Panc1 (cell line): ENCODE measurements at regions not wholly inside any gene's neighbourhood (a gene's known extent, or its start where the extent isn't known, plus 50 kb on each side); places are given as distances from the start of the nearest gene placed in this dataset.

Experiments
- ATAC-seq: fragments of 200-7000 bp; cut with Tn5 transposase; 2 replicates; pipeline ENCODE4 v1.9.1; 2020; ENCODE audit warnings: mild to moderate bottlenecking, moderate library complexity
- BruUV-seq: library from RNA; stranded (reverse); fragments of 400-500 nt; replicated peaks from 2 replicates; lab custom pipeline; 2021; lab: Mats Ljungman, UMichigan
- CTCF ChIA-PET: fragments of 300-600 bp; sonication (Branson Sonifier 250); formaldehyde crosslinking; loops from one replicate; lab custom pipeline; 2022; ENCODE audit warnings: antibody characterized with exemption; lab: Charles Lee
- POLR2A ChIA-PET: fragments of 300-600 bp; sonication (Branson Sonifier 250); formaldehyde crosslinking; loops from one replicate; lab custom pipeline; 2022; ENCODE audit warnings: antibody characterized with exemption; lab: Charles Lee
- DNase-seq: peaks from one replicate; pipeline ENCODE4 v3.0.0-alpha.2; 2010; ENCODE audit warnings: low read depth, low spot score
- H3K27ac ChIP-seq: 2 replicates; pipeline ENCODE4 v1.5.1; 2011; ENCODE audit warnings: mild to moderate bottlenecking, low read length, inconsistent platforms
- H3K27me3 ChIP-seq: fragments of 200-500 bp; sonication (Bioruptor generic); 2 replicates; pipeline ENCODE4 v1.6.0; 2014; ENCODE audit warnings: low read length, inconsistent platforms; ENCODE audit not compliant: control insufficient read depth, insufficient read depth
- H3K36me3 ChIP-seq: fragments of 200-500 bp; sonication (Bioruptor generic); 2 replicates; pipeline ENCODE4 v1.5.1; 2014; ENCODE audit warnings: inconsistent platforms, mild to moderate bottlenecking, low read length, moderate library complexity; ENCODE audit not compliant: control insufficient read depth, insufficient read depth
- H3K4me1 ChIP-seq: 2 replicates; pipeline ENCODE4 v1.5.1; 2011; ENCODE audit warnings: inconsistent platforms, mild to moderate bottlenecking, low read length, moderate library complexity; ENCODE audit not compliant: control insufficient read depth, insufficient read depth
- H3K4me3 ChIP-seq, 2 experiments: 2 replicates each; pipeline ENCODE4 v1.5.1; 2011 to 2012; ENCODE audit warnings: low read depth in 2 of 2, low read length in 2 of 2, mild to moderate bottlenecking in 2 of 2, inconsistent platforms in 1 of 2, moderate library complexity in 1 of 2
- H3K9me3 ChIP-seq: fragments of 200-500 bp; sonication (Bioruptor generic); 2 replicates; pipeline ENCODE4 v1.5.1; 2014; ENCODE audit warnings: low read depth, mild to moderate bottlenecking, inconsistent platforms, low read length, moderate library complexity; ENCODE audit not compliant: control insufficient read depth, insufficient read depth
- CTCF ChIP-seq: fragments of 450-650 bp; IDR thresholded peaks from 2 replicates; pipeline ENCODE4 v1.5.1; 2017; ENCODE audit warnings: mild to moderate bottlenecking
- POLR2AphosphoS5 ChIP-seq: IDR thresholded peaks from 2 replicates; pipeline ENCODE4 v1.6.1; 2012; ENCODE audit warnings: mild to moderate bottlenecking, low read depth, low read length, moderate library complexity
- REST ChIP-seq, 2 experiments: IDR thresholded peaks; 2 replicates each; pipeline ENCODE4 v1.6.1; 2011 to 2012; ENCODE audit warnings: low read depth in 2 of 2, control low read depth in 1 of 2, low read length in 1 of 2, mild to moderate bottlenecking in 1 of 2, moderate library complexity in 1 of 2; ENCODE audit not compliant: insufficient read depth in 1 of 2
- SIN3A ChIP-seq: IDR thresholded peaks from 2 replicates; pipeline ENCODE4 v1.6.1; 2012; ENCODE audit warnings: low read depth, mild to moderate bottlenecking, low read length, moderate library complexity, borderline replicate concordance; ENCODE audit not compliant: insufficient read depth
- TCF7L2 ChIP-seq: IDR thresholded peaks from 2 replicates; pipeline ENCODE4 v1.6.1; 2011; ENCODE audit warnings: mild to moderate bottlenecking, low read depth, low read length, inconsistent platforms
- in situ Hi-C: cut with HindIII; loops from 2 replicates; pipeline ENCODE4 v1.10.0; 2016; ENCODE audit warnings: low sequenced_read_pairs, low pct_unique_long_range_greater_than_20kb
- intact Hi-C: fragments of 100-400 bp; cut with micrococcal nuclease; formaldehyde crosslinking; loops from one replicate; pipeline ENCODE4 v1.10.0; 2022; ENCODE audit not compliant: unreplicated experiment

GRCh38 chr15:93703092-93703739, 528.1 kb upstream of the MCTP2 start:
- H3K4me3 ChIP-seq = no peak overlapping the region
- TF ChIP-seq TCF7L2 (no peak), REST (IDR thresholded peaks at IDR 0.05; ENCODE audit: insufficient read depth in 1 of 2, low read depth in 2 of 2, low read length in 1 of 2) (no peak), SIN3A (no peak), CTCF (no peak), POLR2AphosphoS5 (no peak)
- H3K4me1 ChIP-seq = no peaks in the 10 kb centered on the region
- intact Hi-C loops (no loop called here), in situ Hi-C loops (no loop called here)
- ChIA-PET CTCF (no interaction called here), POLR2A (no interaction called here)
- no peak for DNase-seq
- H3K36me3 ChIP-seq = no peaks in the 10 kb centered on the region
- no peak overlapping the region for H3K27ac ChIP-seq
- ATAC-seq = no peak
- BruUV-seq = no TSS peak
- H3K9me3 ChIP-seq = 0 out of 2 replicates have a peak, but pooled peaks cover under 1% of the 10 kb centered on the region
- no peaks in the 10 kb centered on the region for H3K27me3 ChIP-seq

- Histone ChIP-seq H3K4me3 (no peak overlapping the region), H3K36me3 (no peaks in the 10 kb centered on the region), H3K27me3 (no peaks in the 10 kb centered on the region), H3K4me1 (no peaks in the 10 kb centered on the region), H3K9me3 (0 out of 2 replicates have a peak, but pooled peaks cover 7% of the 10 kb centered on the region), H3K27ac (no peak overlapping the region)
- ChIA-PET CTCF (no interaction called here), POLR2A (no interaction called here)
- intact Hi-C loops (no loop called here), in situ Hi-C loops (no loop called here)
- no peak for TF ChIP-seq SIN3A
- ATAC-seq (no peak), DNase-seq (no peak)
- BruUV-seq = no TSS peak
These were observed 531.3 kb upstream of the MCTP2 start for GRCh38 chr15:93700051-93700450.

- Histone ChIP-seq H3K27me3 (no peaks in the 10 kb centered on the region), H3K9me3 (0 out of 2 replicates have a peak, but pooled peaks cover 7% of the 10 kb centered on the region), H3K27ac (no peak overlapping the region), H3K4me1 (no peaks in the 10 kb centered on the region), H3K36me3 (no peaks in the 10 kb centered on the region), H3K4me3 (no peak overlapping the region)
- ATAC-seq (no peak), DNase-seq (no peak)
- in situ Hi-C loops (no loop called here), intact Hi-C loops (no loop called here)
- CTCF ChIA-PET = no interaction called here
- BruUV-seq = no TSS peak
- TF ChIP-seq CTCF (no peak), SIN3A (no peak), POLR2AphosphoS5 (no peak), TCF7L2 (no peak), REST (IDR thresholded peaks at IDR 0.05; ENCODE audit: insufficient read depth in 1 of 2, low read depth in 2 of 2, low read length in 1 of 2) (no peak)
- POLR2A ChIA-PET = no interaction called here
These were observed 537.3 kb upstream of the MCTP2 start for GRCh38 chr15:93694033-93694432.
